ENCODE measurements at regions not wholly inside any gene's neighbourhood (a gene's known extent, or its start where the extent isn't known, plus 50 kb on each side); places are given as distances from the start of the nearest gene placed in this dataset.
A peak's percentile ranks its signal among the peaks of the same experiment; 100 is the strongest.

DNA sequence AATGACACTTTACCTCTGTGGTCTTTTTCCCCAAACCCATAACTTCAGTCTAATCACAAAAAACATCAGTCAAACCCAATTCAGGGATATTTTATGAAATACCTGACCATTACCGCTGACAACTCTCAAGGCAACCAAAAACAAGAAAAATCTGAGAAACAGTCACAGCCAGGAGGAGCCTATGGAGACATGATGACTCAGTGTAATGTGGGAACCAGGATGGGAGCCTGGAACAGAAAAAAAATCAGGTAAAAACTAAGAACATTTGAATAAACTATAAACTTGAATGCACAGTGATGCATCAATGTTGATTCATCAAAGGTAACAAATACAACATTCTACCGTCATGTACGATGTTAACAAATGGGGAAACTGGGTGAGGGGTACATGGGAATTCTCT lies 84.1 kb upstream of the TSHZ2 start:
- Histone ChIP-seq H2AFZ (ENCODE audit: low read length) (no peak overlapping the region), H3K27me3 (ENCODE audit: control insufficient read depth, insufficient read depth, low read length) (no peaks in the 10 kb centered on the region), H3K79me2 (ENCODE audit: control insufficient read depth, insufficient read depth, low read length) (no peaks in the 10 kb centered on the region), H4K20me1 (ENCODE audit: control insufficient read depth, extremely low read depth, insufficient read depth, low read length) (no peaks in the 10 kb centered on the region), H3K9ac (ENCODE audit: insufficient read depth, low read length) (no peak overlapping the region), H3K4me2 (ENCODE audit: extremely low read depth, insufficient read depth, low read length) (no peak overlapping the region), H3K4me1 (ENCODE audit: control insufficient read depth, extremely low read depth, insufficient read depth, low read length) (no peaks in the 10 kb centered on the region), H3K9me3 (ENCODE audit: control insufficient read depth, insufficient read depth, low read depth, low read length) (no peaks in the 10 kb centered on the region), H3K27ac (ENCODE audit: insufficient read depth, low read length) (no peak overlapping the region), H3K4me3 (replicated peaks in 1 of 4; ENCODE audit: control extremely low read depth in 1 of 4, insufficient read depth in 1 of 4, low read depth in 3 of 4, low read length in 4 of 4) (no peak overlapping the region), H3K36me3 (ENCODE audit: control insufficient read depth, insufficient read depth, low read length) (no peaks in the 10 kb centered on the region)
- DNase-seq (ENCODE audit: low read depth in 2 of 2), result peak in 1 of 2 donors; percentile 8
- TF ChIP-seq, protein P1, sequence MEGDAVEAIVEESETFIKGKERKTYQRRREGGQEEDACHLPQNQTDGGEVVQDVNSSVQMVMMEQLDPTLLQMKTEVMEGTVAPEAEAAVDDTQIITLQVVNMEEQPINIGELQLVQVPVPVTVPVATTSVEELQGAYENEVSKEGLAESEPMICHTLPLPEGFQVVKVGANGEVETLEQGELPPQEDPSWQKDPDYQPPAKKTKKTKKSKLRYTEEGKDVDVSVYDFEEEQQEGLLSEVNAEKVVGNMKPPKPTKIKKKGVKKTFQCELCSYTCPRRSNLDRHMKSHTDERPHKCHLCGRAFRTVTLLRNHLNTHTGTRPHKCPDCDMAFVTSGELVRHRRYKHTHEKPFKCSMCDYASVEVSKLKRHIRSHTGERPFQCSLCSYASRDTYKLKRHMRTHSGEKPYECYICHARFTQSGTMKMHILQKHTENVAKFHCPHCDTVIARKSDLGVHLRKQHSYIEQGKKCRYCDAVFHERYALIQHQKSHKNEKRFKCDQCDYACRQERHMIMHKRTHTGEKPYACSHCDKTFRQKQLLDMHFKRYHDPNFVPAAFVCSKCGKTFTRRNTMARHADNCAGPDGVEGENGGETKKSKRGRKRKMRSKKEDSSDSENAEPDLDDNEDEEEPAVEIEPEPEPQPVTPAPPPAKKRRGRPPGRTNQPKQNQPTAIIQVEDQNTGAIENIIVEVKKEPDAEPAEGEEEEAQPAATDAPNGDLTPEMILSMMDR (conservative IDR thresholded peaks at IDR 0.05 in 1 of 2, IDR thresholded peaks at IDR 0.05 in 1 of 2; ENCODE audit: low read depth in 1 of 2, low read length in 2 of 2), result no peak
- TF ChIP-seq EZH2 (IDR thresholded peaks at IDR 0.05; ENCODE audit: low read length, missing control alignments), result no peak

- TF ChIP-seq, protein P1 (conservative IDR thresholded peaks at IDR 0.05 in 1 of 2, IDR thresholded peaks at IDR 0.05 in 1 of 2; ENCODE audit: low read depth in 1 of 2, low read length in 2 of 2), result no peak
- no peak for TF ChIP-seq EZH2 (IDR thresholded peaks at IDR 0.05; ENCODE audit: low read length, missing control alignments)
- Histone ChIP-seq H3K36me3 (ENCODE audit: control insufficient read depth, insufficient read depth, low read length) (no peaks in the 10 kb centered on the region), H3K9ac (ENCODE audit: insufficient read depth, low read length) (no peak overlapping the region), H3K27me3 (ENCODE audit: control insufficient read depth, insufficient read depth, low read length) (no peaks in the 10 kb centered on the region), H4K20me1 (ENCODE audit: control insufficient read depth, extremely low read depth, insufficient read depth, low read length) (no peaks in the 10 kb centered on the region), H2AFZ (ENCODE audit: low read length) (no peak overlapping the region), H3K27ac (ENCODE audit: insufficient read depth, low read length) (no peak overlapping the region), H3K4me1 (ENCODE audit: control insufficient read depth, extremely low read depth, insufficient read depth, low read length) (no peaks in the 10 kb centered on the region), H3K79me2 (ENCODE audit: control insufficient read depth, insufficient read depth, low read length) (no peaks in the 10 kb centered on the region), H3K4me2 (ENCODE audit: extremely low read depth, insufficient read depth, low read length) (no peak overlapping the region), H3K4me3 (replicated peaks in 1 of 4; ENCODE audit: control extremely low read depth in 1 of 4, insufficient read depth in 1 of 4, low read depth in 3 of 4, low read length in 4 of 4) (no peak overlapping the region), H3K9me3 (ENCODE audit: control insufficient read depth, insufficient read depth, low read depth, low read length) (no peaks in the 10 kb centered on the region)
- no peak for DNase-seq (ENCODE audit: low read depth in 2 of 2)
Observed at GRCh38 chr20:52880997-52881396, 91.2 kb upstream of the TSHZ2 start.

- H4K20me1 ChIP-seq (ENCODE audit: control insufficient read depth, extremely low read depth, insufficient read depth, low read length), result no peaks in the 10 kb centered on the region
- no peak overlapping the region for H2AFZ ChIP-seq (ENCODE audit: low read length)
- H3K4me3 ChIP-seq (replicated peaks in 1 of 4; ENCODE audit: control extremely low read depth in 1 of 4, insufficient read depth in 1 of 4, low read depth in 3 of 4, low read length in 4 of 4), result no peak overlapping the region
- no peaks in the 10 kb centered on the region for H3K36me3 ChIP-seq (ENCODE audit: control insufficient read depth, insufficient read depth, low read length)
- no peak for TF ChIP-seq EZH2 (IDR thresholded peaks at IDR 0.05; ENCODE audit: low read length, missing control alignments)
- TF ChIP-seq, protein P1 (conservative IDR thresholded peaks at IDR 0.05 in 1 of 2, IDR thresholded peaks at IDR 0.05 in 1 of 2; ENCODE audit: low read depth in 1 of 2, low read length in 2 of 2), result no peak
- no peak overlapping the region for H3K9ac ChIP-seq (ENCODE audit: insufficient read depth, low read length)
- no peak overlapping the region for H3K4me2 ChIP-seq (ENCODE audit: extremely low read depth, insufficient read depth, low read length)
- H3K27me3 ChIP-seq (ENCODE audit: control insufficient read depth, insufficient read depth, low read length), result no peaks in the 10 kb centered on the region
- H3K9me3 ChIP-seq (ENCODE audit: control insufficient read depth, insufficient read depth, low read depth, low read length), result no peaks in the 10 kb centered on the region
- H3K79me2 ChIP-seq (ENCODE audit: control insufficient read depth, insufficient read depth, low read length), result no peaks in the 10 kb centered on the region
- H3K27ac ChIP-seq (ENCODE audit: insufficient read depth, low read length), result no peak overlapping the region
- no peak for DNase-seq (ENCODE audit: low read depth in 2 of 2)
- H3K4me1 ChIP-seq (ENCODE audit: control insufficient read depth, extremely low read depth, insufficient read depth, low read length), result no peaks in the 10 kb centered on the region
Observed at GRCh38 chr20:52880259-52880658, 91.9 kb upstream of the TSHZ2 start.
